SIG-M5 treated with dmso at 0.1 percent for 504 hours (cell line): ENCODE measurements at regions not wholly inside any gene's neighbourhood (a gene's known extent, or its start where the extent isn't known, plus 50 kb on each side); places are given as distances from the start of the nearest gene placed in this dataset.

Experiments
- DNase-seq: peaks from one replicate; lab custom pipeline; 2025; ENCODE audit not compliant: unreplicated experiment; lab: John Stamatoyannopoulos, UW

GRCh38 chr1:234710936-234711724 lies 101.2 kb upstream of the IRF2BP2 start:
- DNase-seq = no peak

- no peak for DNase-seq
Observed at GRCh38 chr1:234710381-234710780, 100.4 kb upstream of the IRF2BP2 start.

- DNase-seq = no peak
Observed at GRCh38 chr1:234709473-234710228, 99.7 kb upstream of the IRF2BP2 start.

- DNase-seq = no peak
Observed at GRCh38 chr1:234708700-234709395, 98.9 kb upstream of the IRF2BP2 start.

GRCh38 chr1:234707641-234708040 lies 97.7 kb upstream of the IRF2BP2 start:
- peak; percentile 39 for DNase-seq

GRCh38 chr1:234706931-234707330 lies 97.0 kb upstream of the IRF2BP2 start:
- no peak for DNase-seq

- DNase-seq = no peak
Observed at GRCh38 chr1:234706199-234706598, 96.2 kb upstream of the IRF2BP2 start.

- DNase-seq = peak; percentile 24
Observed at GRCh38 chr1:234705615-234706014, 95.6 kb upstream of the IRF2BP2 start.

GRCh38 chr1:234704106-234704887 lies 94.3 kb upstream of the IRF2BP2 start:
- no peak for DNase-seq

- no peak for DNase-seq
Observed at GRCh38 chr1:234702342-234703000, 92.5 kb upstream of the IRF2BP2 start.

GRCh38 chr1:234701737-234702341 lies 91.9 kb upstream of the IRF2BP2 start:
- no peak for DNase-seq

GRCh38 chr1:234699795-234700665 lies 90.1 kb upstream of the IRF2BP2 start:
- no peak for DNase-seq

GRCh38 chr1:234698686-234699085 lies 88.7 kb upstream of the IRF2BP2 start:
- no peak for DNase-seq

GRCh38 chr1:234697741-234698140 lies 87.8 kb upstream of the IRF2BP2 start:
- no peak for DNase-seq

- DNase-seq = no peak
Observed at GRCh38 chr1:234697015-234697414, 87.0 kb upstream of the IRF2BP2 start.

GRCh38 chr1:234696148-234696576 lies 86.2 kb upstream of the IRF2BP2 start:
- DNase-seq = no peak

GRCh38 chr1:234694661-234695060 lies 84.7 kb upstream of the IRF2BP2 start:
- DNase-seq = no peak

- DNase-seq = no peak
Observed at GRCh38 chr1:234692966-234693580, 83.1 kb upstream of the IRF2BP2 start.

- DNase-seq = no peak
Observed at GRCh38 chr1:234691567-234691966, 81.6 kb upstream of the IRF2BP2 start.
